Spleen (tissue), 11 donors: ENCODE measurements at regions not wholly inside any gene's neighbourhood (a gene's known extent, or its start where the extent isn't known, plus 50 kb on each side); places are given as distances from the start of the nearest gene placed in this dataset.

Experiments
- DNase-seq: peaks from one replicate; pipeline ENCODE4 v3.0.0-alpha.2; 2020
- H3K27ac ChIP-seq, 8 donors: fragments of 200-600 bp; sonication (generic) in 7 of 8; 1 replicate in 4 of 8; 2 replicates in 4 of 8; pipeline versions ENCODE4 v1.5.0 to v1.8.0; 2016 to 2021; ENCODE audit warnings: inconsistent platforms in 4 of 8, mild to moderate bottlenecking in 4 of 8, moderate library complexity in 1 of 8
- H3K27me3 ChIP-seq, 7 donors: fragments of 200-600 bp; sonication (generic) in 6 of 7; replicated peaks in 1 of 7; 1 replicate in 4 of 7; 2 replicates in 3 of 7; pipeline versions ENCODE4 v1.5.0 to v1.8.0; 2016 to 2021; ENCODE audit warnings: inconsistent platforms in 3 of 7, mild to moderate bottlenecking in 1 of 7
- H3K36me3 ChIP-seq, 6 donors: fragments of 200-600 bp; sonication (generic) in 5 of 6; 1 replicate in 4 of 6; 2 replicates in 2 of 6; pipeline versions ENCODE4 v1.5.0 to v1.8.0; 2016 to 2021; ENCODE audit warnings: inconsistent platforms in 2 of 6
- H3K4me1 ChIP-seq, 6 donors: fragments of 200-600 bp; sonication (generic) in 5 of 6; 1 replicate in 3 of 6; 2 replicates in 3 of 6; pipeline versions ENCODE4 v1.5.0 to v1.8.0; 2016 to 2021; ENCODE audit warnings: inconsistent platforms in 3 of 6
- H3K4me3 ChIP-seq, 8 donors: fragments of 200-600 bp; sonication (generic) in 7 of 8; 1 replicate in 4 of 8; 2 replicates in 4 of 8; pipeline versions ENCODE4 v1.5.0 to v1.8.0; 2016 to 2021; ENCODE audit warnings: inconsistent platforms in 4 of 8, mild to moderate bottlenecking in 4 of 8, moderate library complexity in 2 of 8
- H3K9me3 ChIP-seq, 8 donors: fragments of 200-600 bp; sonication (generic) in 7 of 8; 1 replicate in 4 of 8; 2 replicates in 4 of 8; pipeline versions ENCODE4 v1.5.0 to v1.8.0; 2016 to 2021; ENCODE audit warnings: inconsistent platforms in 4 of 8
- POLR2A ChIP-seq, 3 donors: fragments of 450-650 bp; IDR thresholded peaks; one replicate each; pipeline ENCODE4 v1.5.1; 2017; ENCODE audit warnings: antibody characterized with exemption in 3 of 3, mild to moderate bottlenecking in 1 of 3
- POLR2AphosphoS5 ChIP-seq, 3 donors: sonication (generic); formaldehyde crosslinking; IDR thresholded peaks; one replicate each; pipeline ENCODE4 v1.5.1; 2017; ENCODE audit warnings: antibody characterized with exemption in 3 of 3
- WGBS, 5 donors: extraction: QIAGEN DNeasy Blood & Tissue Kit in 3 of 5; methylation state at CpG; one replicate each; pipeline versions ENCODE4 v1.1.5 to v1.1.7; 2013 to 2018; 5-methylcytosine and 5-hydroxymethylcytosine counted together
- intact Hi-C: fragments of 100-400 bp; cut with DNase I; formaldehyde crosslinking; loops from one replicate; pipeline ENCODE4 v1.15.0; 2023; ENCODE audit warnings: low total_unique reads
- TF ChIP-seq, protein P1 (sequence below), 11 experiments: fragments of 200-600 bp in 7 of 11; fragments of 450-650 bp in 4 of 11; sonication (generic) in 4 of 11; IDR thresholded peaks in 8 of 11; conservative IDR thresholded peaks in 3 of 11; 1 replicate in 7 of 11; 2 replicates in 4 of 11; pipeline versions ENCODE4 v1.4.0 to v1.8.0; 2016 to 2021; ENCODE audit warnings: antibody characterized with exemption in 11 of 11, inconsistent platforms in 4 of 11, mild to moderate bottlenecking in 1 of 11
- donor health status: healthy with polysubstance abuse.
- donor health status: DM: no; HTN: no; CAD: no; lungs with moderate emphysema.
- donor health status: DM: no; HTN: no; CAD: no.
- donor health status: Bipolar disorder and iron deficiency.
- donor health status: healthy.
- donor health status: DM: no; HTN: no; CAD: no.
- donor health status: DM: yes; HTN: yes; CAD: no.

DNA sequence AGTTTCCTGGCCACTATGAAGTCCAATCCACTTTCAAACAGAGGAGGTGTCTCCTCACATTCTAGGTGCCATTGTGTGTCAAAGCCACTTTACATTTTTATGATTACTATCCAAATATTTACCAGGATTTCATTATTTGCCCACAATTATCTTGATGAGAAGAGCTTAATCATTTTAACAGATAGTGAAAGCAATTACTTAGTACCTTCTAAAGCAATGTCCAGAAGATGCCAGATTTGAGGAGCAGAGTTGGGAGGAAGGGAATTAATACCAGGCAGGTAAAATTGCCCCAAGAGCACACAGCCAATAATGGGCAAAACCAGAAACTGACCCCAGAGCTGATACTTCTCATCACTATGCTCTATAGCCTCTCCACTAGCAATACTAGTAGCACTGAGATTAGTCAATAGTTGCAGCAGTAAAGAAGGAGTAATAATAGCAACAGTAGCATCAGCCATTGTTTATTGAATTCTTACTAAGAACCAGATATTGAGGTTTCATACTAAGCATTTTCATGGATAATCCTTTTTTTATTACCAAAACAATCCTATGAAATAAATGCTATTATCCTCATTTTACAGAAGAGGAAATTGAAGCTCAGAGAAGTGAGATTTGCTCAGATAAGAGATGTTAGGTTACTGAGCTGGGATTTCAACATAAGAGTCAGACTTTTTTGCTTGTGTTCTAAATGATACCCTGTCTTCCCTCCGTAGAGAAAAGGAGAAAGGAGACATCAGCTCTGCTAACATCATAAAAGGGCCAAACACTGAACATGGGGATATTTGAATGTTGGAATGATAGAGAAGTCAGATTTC, 509.3 kb upstream of the CFAP20DC start:
- DNase-seq = no peak
- 33 to 69% (median 45%) methylated on average over 1 of the region's 1 CpG for WGBS, 5 donors
- intact Hi-C loops = no loop called here

DNA sequence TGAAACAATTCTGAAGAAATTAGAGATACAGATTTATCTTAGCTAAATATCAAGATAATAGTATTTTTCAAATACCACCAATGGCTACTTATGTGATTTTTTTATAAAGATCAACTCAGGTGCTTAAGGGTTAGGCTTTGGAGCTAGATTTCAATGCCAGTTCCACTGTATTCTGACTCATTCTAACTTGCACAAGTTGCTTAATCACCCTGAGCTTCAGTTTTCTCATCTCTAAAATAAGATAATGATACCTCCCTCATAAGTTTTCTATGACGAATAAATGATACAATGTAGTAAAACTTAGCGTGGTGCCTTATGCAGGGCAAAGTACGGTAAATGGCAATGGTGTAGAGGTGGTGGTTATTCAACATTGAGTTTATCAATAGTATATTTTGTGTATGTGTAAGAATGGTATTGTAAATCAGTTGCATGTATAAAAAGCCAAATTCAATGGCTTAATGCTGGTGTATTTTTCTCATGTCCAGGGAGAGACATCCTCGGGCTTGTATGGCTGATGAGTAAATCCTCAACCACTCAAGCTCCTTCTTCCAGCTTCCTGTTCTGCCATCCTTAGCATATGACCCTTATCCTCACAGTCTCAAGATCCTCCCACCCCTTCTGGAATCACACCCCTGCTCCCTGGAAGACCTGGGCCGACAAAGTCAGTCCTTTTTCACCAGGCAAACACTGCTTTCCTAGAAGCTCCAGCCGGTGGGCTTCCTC, 505.9 kb upstream of the CFAP20DC start:
- Histone ChIP-seq H3K27me3 (no peaks in the 10 kb centered on the region), H3K4me1 (no peaks in the 10 kb centered on the region), H3K9me3 (no peaks in the 10 kb centered on the region), H3K36me3 (no peaks in the 10 kb centered on the region), H3K27ac (no peak overlapping the region), H3K4me3 (no peak overlapping the region)
- 80 to 89% (median 87%) methylated on average over 6 of the region's 6 CpGs for WGBS, 5 donors
- no peak for TF ChIP-seq POLR2AphosphoS5 (IDR thresholded peaks at IDR 0.05)
- DNase-seq = no peak
- intact Hi-C loops = no loop called here

More for the DNA sequence above, 509.3 kb upstream of the CFAP20DC start:
- H3K36me3 ChIP-seq = no peaks in the 10 kb centered on the region
- H3K9me3 ChIP-seq = no peaks in the 10 kb centered on the region
- TF ChIP-seq, protein P1, sequence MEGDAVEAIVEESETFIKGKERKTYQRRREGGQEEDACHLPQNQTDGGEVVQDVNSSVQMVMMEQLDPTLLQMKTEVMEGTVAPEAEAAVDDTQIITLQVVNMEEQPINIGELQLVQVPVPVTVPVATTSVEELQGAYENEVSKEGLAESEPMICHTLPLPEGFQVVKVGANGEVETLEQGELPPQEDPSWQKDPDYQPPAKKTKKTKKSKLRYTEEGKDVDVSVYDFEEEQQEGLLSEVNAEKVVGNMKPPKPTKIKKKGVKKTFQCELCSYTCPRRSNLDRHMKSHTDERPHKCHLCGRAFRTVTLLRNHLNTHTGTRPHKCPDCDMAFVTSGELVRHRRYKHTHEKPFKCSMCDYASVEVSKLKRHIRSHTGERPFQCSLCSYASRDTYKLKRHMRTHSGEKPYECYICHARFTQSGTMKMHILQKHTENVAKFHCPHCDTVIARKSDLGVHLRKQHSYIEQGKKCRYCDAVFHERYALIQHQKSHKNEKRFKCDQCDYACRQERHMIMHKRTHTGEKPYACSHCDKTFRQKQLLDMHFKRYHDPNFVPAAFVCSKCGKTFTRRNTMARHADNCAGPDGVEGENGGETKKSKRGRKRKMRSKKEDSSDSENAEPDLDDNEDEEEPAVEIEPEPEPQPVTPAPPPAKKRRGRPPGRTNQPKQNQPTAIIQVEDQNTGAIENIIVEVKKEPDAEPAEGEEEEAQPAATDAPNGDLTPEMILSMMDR (IDR thresholded peaks at IDR 0.05 in 8 of 11, conservative IDR thresholded peaks at IDR 0.05 in 3 of 11) = no peak
- no peak for TF ChIP-seq POLR2A (IDR thresholded peaks at IDR 0.05)
- TF ChIP-seq POLR2AphosphoS5 (IDR thresholded peaks at IDR 0.05) = no peak
- H3K27me3 ChIP-seq = no peaks in the 10 kb centered on the region
- no peaks in the 10 kb centered on the region for H3K4me1 ChIP-seq
- H3K4me3 ChIP-seq = no peak overlapping the region
- no peak overlapping the region for H3K27ac ChIP-seq

DNA sequence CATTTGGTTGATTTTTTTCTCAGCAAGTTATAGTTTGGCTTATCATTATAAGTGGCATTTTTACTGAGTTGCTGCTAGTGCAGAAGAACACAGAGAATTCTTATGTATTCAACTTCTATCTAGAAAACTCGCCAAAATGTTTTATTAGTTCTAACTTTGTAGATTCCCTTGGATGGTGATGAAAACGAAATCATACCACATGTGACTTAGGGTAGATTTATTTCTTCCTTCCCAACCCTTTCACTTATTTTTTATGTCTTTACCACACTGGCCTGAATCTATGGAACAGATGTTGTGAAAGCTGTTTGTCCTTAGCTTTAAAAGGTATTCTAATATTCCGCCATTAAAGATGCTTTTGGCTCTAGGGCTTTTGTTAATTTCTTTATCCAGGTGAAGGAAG, 503.3 kb upstream of the CFAP20DC start:
- Histone ChIP-seq H3K27ac (no peak overlapping the region), H3K36me3 (no peaks in the 10 kb centered on the region), H3K27me3 (no peaks in the 10 kb centered on the region), H3K9me3 (no peaks in the 10 kb centered on the region), H3K4me3 (no peak overlapping the region), H3K4me1 (no peaks in the 10 kb centered on the region)
- DNase-seq = no peak
- TF ChIP-seq, protein P1 (IDR thresholded peaks at IDR 0.05 in 8 of 11, conservative IDR thresholded peaks at IDR 0.05 in 3 of 11) = no peak
- TF ChIP-seq POLR2A (IDR thresholded peaks at IDR 0.05) (no peak), POLR2AphosphoS5 (IDR thresholded peaks at IDR 0.05) (no peak)
- 58 to 69% (median 64%) methylated on average over 3 of the region's 3 CpGs for WGBS, 5 donors
- intact Hi-C loops = no loop called here

DNA sequence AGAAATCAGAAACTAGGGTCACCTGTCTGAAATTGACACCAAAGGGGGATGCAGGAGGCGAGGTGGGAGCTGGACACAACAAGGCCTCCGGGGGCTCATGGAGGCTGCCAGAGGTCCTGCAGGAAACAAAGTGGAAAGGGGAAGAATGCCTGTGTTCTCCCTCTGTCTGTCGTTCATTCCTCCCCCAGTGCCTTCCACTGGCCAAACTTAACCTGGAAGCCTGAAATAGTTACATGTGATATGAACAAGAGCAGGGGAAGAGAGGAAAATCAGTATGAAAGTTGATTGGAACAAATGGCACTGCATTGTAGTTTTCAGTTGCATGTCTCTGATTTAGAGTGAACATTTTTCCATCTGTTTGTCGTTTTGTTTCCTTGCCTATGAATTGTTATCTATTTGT, 502.0 kb upstream of the CFAP20DC start:
- H3K4me3 ChIP-seq = no peak overlapping the region
- no peaks in the 10 kb centered on the region for H3K4me1 ChIP-seq
- H3K36me3 ChIP-seq = no peaks in the 10 kb centered on the region
- no peaks in the 10 kb centered on the region for H3K27me3 ChIP-seq
- no peak overlapping the region for H3K27ac ChIP-seq
- no peak for TF ChIP-seq POLR2AphosphoS5 (IDR thresholded peaks at IDR 0.05)
- TF ChIP-seq POLR2A (IDR thresholded peaks at IDR 0.05) = no peak
- TF ChIP-seq, protein P1 (IDR thresholded peaks at IDR 0.05 in 8 of 11, conservative IDR thresholded peaks at IDR 0.05 in 3 of 11) = no peak
- DNase-seq = no peak
- 81 to 92% (median 83%) methylated on average over 4 of the region's 4 CpGs for WGBS, 5 donors
- no peaks in the 10 kb centered on the region for H3K9me3 ChIP-seq
- intact Hi-C loops = no loop called here
